CD4-positive, alpha-beta T cell treated with Interleukin-2 at 100 ng/mL for 4 hours (primary cell): ENCODE measurements at regions not wholly inside any gene's neighbourhood (a gene's known extent, or its start where the extent isn't known, plus 50 kb on each side); places are given as distances from the start of the nearest gene placed in this dataset.
"Not testable (repeated sequence)": the region's sequence is repeated elsewhere in the genome, so short reads cannot be mapped to it uniquely, and the experiment has no call there.

Source experiments
- DNase-seq: peaks from one replicate; pipeline ENCODE4 v3.0.0-alpha.2; 2020; ENCODE audit warnings: low spot score

- no peak for DNase-seq
These were observed 185.2 kb downstream of the SHOX2 start for GRCh38 chr3:157920822-157921700.

- no peak for DNase-seq
These were observed 186.8 kb downstream of the SHOX2 start for GRCh38 chr3:157919319-157919887.

- no peak for DNase-seq
These were observed 187.8 kb downstream of the SHOX2 start for GRCh38 chr3:157918402-157918801.

GRCh38 chr3:157916672-157917071 is 189.5 kb downstream of the SHOX2 start:
- DNase-seq = no peak

- DNase-seq = no peak
These were observed 191.3 kb downstream of the SHOX2 start for GRCh38 chr3:157914882-157915281.

- no peak for DNase-seq
These were observed 192.5 kb downstream of the SHOX2 start for GRCh38 chr3:157913741-157914150.

- no peak for DNase-seq
These were observed 193.4 kb downstream of the SHOX2 start for GRCh38 chr3:157912514-157913451.

- DNase-seq = no peak
These were observed 199.6 kb downstream of the SHOX2 start for GRCh38 chr3:157906627-157907026.

GRCh38 chr3:157905885-157906284 is 200.3 kb downstream of the SHOX2 start:
- no peak for DNase-seq

- not testable (repeated sequence) for DNase-seq
These were observed 203.5 kb downstream of the SHOX2 start for GRCh38 chr3:157902680-157903079.

- DNase-seq = no peak
These were observed 218.2 kb downstream of the SHOX2 start for GRCh38 chr3:157888040-157888439.

- DNase-seq = no peak
These were observed 229.7 kb downstream of the SHOX2 start for GRCh38 chr3:157876556-157876955.

GRCh38 chr3:157872902-157873301 is 233.3 kb downstream of the SHOX2 start:
- no peak for DNase-seq

- no peak for DNase-seq
These were observed 234.3 kb downstream of the SHOX2 start for GRCh38 chr3:157871838-157872460.

- DNase-seq = no peak
These were observed 235.0 kb downstream of the SHOX2 start for GRCh38 chr3:157871248-157871647.

- no peak for DNase-seq
These were observed 237.3 kb downstream of the SHOX2 start for GRCh38 chr3:157868946-157869345.

GRCh38 chr3:157868196-157868595 is 238.0 kb downstream of the SHOX2 start:
- no peak for DNase-seq

- peak; percentile 22 for DNase-seq
These were observed 240.7 kb downstream of the SHOX2 start for GRCh38 chr3:157865352-157866000.

- DNase-seq = no peak
These were observed 245.0 kb downstream of the SHOX2 start for GRCh38 chr3:157861076-157861765.

- no peak for DNase-seq
These were observed 246.7 kb downstream of the SHOX2 start for GRCh38 chr3:157859541-157859940.

GRCh38 chr3:157858821-157859220 is 247.4 kb downstream of the SHOX2 start:
- no peak for DNase-seq
